ENCODE measurements at regions not wholly inside any gene's neighbourhood (a gene's known extent, or its start where the extent isn't known, plus 50 kb on each side); places are given as distances from the start of the nearest gene placed in this dataset.

DNA sequence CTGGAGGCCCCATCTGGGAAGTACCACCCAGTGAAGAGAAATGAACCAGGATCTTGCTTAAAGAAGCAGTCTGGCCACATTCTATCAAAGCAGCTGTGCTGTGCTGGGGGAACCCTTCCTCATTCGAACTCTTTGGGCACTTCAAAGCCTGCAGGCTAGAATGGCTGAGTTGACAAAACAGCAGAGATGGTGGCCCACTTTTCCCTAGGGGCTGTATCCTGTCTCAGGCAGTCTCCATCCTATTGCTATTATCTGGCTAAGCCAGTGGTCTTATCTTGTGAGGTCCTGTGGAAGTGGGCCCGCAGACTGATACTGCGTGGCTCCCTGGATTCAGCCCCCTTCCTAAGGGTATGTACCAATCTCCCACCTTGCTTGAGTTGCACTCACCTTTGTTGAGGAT lies 114.3 kb downstream of the VSIG4 start:
- Histone ChIP-seq H3K4me2 (ENCODE audit: insufficient read depth, low read length) (no peak overlapping the region), H3K36me3 (ENCODE audit: control insufficient read depth in 2 of 2, extremely low read depth in 1 of 2, insufficient read depth in 2 of 2, low read length in 2 of 2) (no peaks in the 10 kb centered on the region), H3K9ac (replicated peaks; ENCODE audit: extremely low read depth, insufficient read depth, low read length) (no peak overlapping the region), H3K4me1 (ENCODE audit: control insufficient read depth, extremely low read depth, insufficient read depth, low read length) (no peaks in the 10 kb centered on the region), H4K20me1 (replicated peaks; ENCODE audit: control insufficient read depth, extremely low read depth, insufficient read depth, low read length) (no peaks in the 10 kb centered on the region), H3K9me1 (replicated peaks; ENCODE audit: control insufficient read depth, extremely low read depth, insufficient read depth, low read length) (no peaks in the 10 kb centered on the region), H3K79me2 (ENCODE audit: control insufficient read depth, insufficient read depth, low read length) (no peaks in the 10 kb centered on the region), H2AFZ (ENCODE audit: low read depth, low read length) (no peak overlapping the region), H3K9me3 (replicated peaks; ENCODE audit: control insufficient read depth, insufficient read depth, low read length) (no peaks in the 10 kb centered on the region), H3K27ac (ENCODE audit: insufficient read depth, low read depth, low read length) (no peak overlapping the region), H3K4me3 (replicated peaks in 1 of 3; ENCODE audit: insufficient read depth in 1 of 3, low read depth in 1 of 3, low read length in 3 of 3) (no peak overlapping the region), H3K27me3 (ENCODE audit: control insufficient read depth in 2 of 2, insufficient read depth in 2 of 2, low read length in 2 of 2) (no peaks in the 10 kb centered on the region)
- BruUV-seq (replicated peaks) = no TSS peak
- dilution Hi-C loops (cut with MboI; ENCODE audit: extremely low pct_ligation_motif_present, low sequenced_read_pairs) = no loop called here
- CTCF ChIA-PET = no interaction called here
- intact Hi-C loops (cut with micrococcal nuclease) = no loop called here
- TF ChIP-seq POLR2A (IDR thresholded peaks at IDR 0.05; ENCODE audit: low read depth, low read length) = no peak
- POLR2A ChIA-PET = no interaction called here
- FAIRE-seq (no peak), DNase-seq (ENCODE audit: low read depth, low spot score) (no peak)

DNA sequence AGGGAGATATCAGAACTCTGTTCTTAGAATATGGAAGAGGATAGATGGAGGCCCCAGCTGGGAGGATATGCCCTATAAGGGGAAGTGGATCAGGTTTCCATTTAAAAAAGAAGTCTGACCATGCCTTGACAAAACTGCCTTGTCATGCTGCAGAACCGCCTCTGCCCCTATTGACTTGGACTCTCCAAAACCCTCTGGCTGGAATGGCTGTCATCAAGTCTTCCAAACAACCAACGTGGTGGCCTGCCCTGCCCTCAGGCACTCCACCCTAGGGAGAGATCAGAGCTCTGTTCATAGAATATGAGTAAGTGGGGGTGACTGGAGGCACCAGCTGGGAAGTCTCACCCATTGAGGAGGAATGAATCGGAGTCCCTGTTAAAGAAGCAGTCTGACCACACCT lies 114.9 kb downstream of the VSIG4 start:
- no peaks in the 10 kb centered on the region for H3K36me3 ChIP-seq (ENCODE audit: control insufficient read depth in 2 of 2, extremely low read depth in 1 of 2, insufficient read depth in 2 of 2, low read length in 2 of 2)
- H3K27ac ChIP-seq (ENCODE audit: insufficient read depth, low read depth, low read length) = no peak overlapping the region
- no peaks in the 10 kb centered on the region for H4K20me1 ChIP-seq (replicated peaks; ENCODE audit: control insufficient read depth, extremely low read depth, insufficient read depth, low read length)
- dilution Hi-C loops (cut with MboI; ENCODE audit: extremely low pct_ligation_motif_present, low sequenced_read_pairs) (no loop called here), intact Hi-C loops (cut with micrococcal nuclease) (no loop called here)
- CTCF ChIA-PET = no interaction called here
- no peak for FAIRE-seq
- no peak overlapping the region for H2AFZ ChIP-seq (ENCODE audit: low read depth, low read length)
- H3K9me3 ChIP-seq (replicated peaks; ENCODE audit: control insufficient read depth, insufficient read depth, low read length) = no peaks in the 10 kb centered on the region
- H3K9ac ChIP-seq (replicated peaks; ENCODE audit: extremely low read depth, insufficient read depth, low read length) = no peak overlapping the region
- DNase-seq (ENCODE audit: low read depth, low spot score) = no peak
- H3K79me2 ChIP-seq (ENCODE audit: control insufficient read depth, insufficient read depth, low read length) = no peaks in the 10 kb centered on the region
- no peaks in the 10 kb centered on the region for H3K9me1 ChIP-seq (replicated peaks; ENCODE audit: control insufficient read depth, extremely low read depth, insufficient read depth, low read length)
- H3K4me1 ChIP-seq (ENCODE audit: control insufficient read depth, extremely low read depth, insufficient read depth, low read length) = no peaks in the 10 kb centered on the region
- no peaks in the 10 kb centered on the region for H3K27me3 ChIP-seq (ENCODE audit: control insufficient read depth in 2 of 2, insufficient read depth in 2 of 2, low read length in 2 of 2)
- H3K4me2 ChIP-seq (ENCODE audit: insufficient read depth, low read length) = no peak overlapping the region
- no TSS peak for BruUV-seq (replicated peaks)
- H3K4me3 ChIP-seq (replicated peaks in 1 of 3; ENCODE audit: insufficient read depth in 1 of 3, low read depth in 1 of 3, low read length in 3 of 3) = no peak overlapping the region
- TF ChIP-seq POLR2AphosphoS5 (IDR thresholded peaks at IDR 0.05; ENCODE audit: insufficient read depth, low read depth, low read length) (no peak), MYC (IDR thresholded peaks at IDR 0.05; ENCODE audit: low read depth, low read length) (no peak), MAX (IDR thresholded peaks at IDR 0.05; ENCODE audit: insufficient read depth, insufficient read length) (no peak), FOS (IDR thresholded peaks at IDR 0.05; ENCODE audit: borderline replicate concordance, insufficient read depth, low read length) (no peak), POLR2A (IDR thresholded peaks at IDR 0.05; ENCODE audit: low read depth, low read length) (no peak), GATA2 (IDR thresholded peaks at IDR 0.05; ENCODE audit: insufficient read depth, insufficient read length, low read depth, low read length) (no peak), CTCF (IDR thresholded peaks at IDR 0.05; ENCODE audit: extremely low read depth in 1 of 2, insufficient read depth in 1 of 2, low read depth in 1 of 2, low read length in 2 of 2) (no peak), EZH2 (IDR thresholded peaks at IDR 0.05; ENCODE audit: borderline replicate concordance, low read depth, low read length, severe bottlenecking) (no peak), JUN (IDR thresholded peaks at IDR 0.05; ENCODE audit: borderline replicate concordance, insufficient read depth, insufficient read length, low read depth) (no peak)
- POLR2A ChIA-PET = no interaction called here
